C4-2B (cell line): ENCODE measurements at regions not wholly inside any gene's neighbourhood (a gene's known extent, or its start where the extent isn't known, plus 50 kb on each side); places are given as distances from the start of the nearest gene placed in this dataset.

ENCODE experiments used
- H3K27ac ChIP-seq: fragments of 450-650 bp; 2 replicates; pipeline ENCODE4 v1.5.1; 2017
- ZFX ChIP-seq: fragments of 450-650 bp; IDR thresholded peaks from 2 replicates; pipeline ENCODE4 v1.6.1; 2017
- TF ChIP-seq, protein P1 (sequence below): fragments of 450-650 bp; conservative IDR thresholded peaks from 2 replicates; pipeline ENCODE4 v1.5.1; 2017; ENCODE audit warnings: mild to moderate bottlenecking

DNA sequence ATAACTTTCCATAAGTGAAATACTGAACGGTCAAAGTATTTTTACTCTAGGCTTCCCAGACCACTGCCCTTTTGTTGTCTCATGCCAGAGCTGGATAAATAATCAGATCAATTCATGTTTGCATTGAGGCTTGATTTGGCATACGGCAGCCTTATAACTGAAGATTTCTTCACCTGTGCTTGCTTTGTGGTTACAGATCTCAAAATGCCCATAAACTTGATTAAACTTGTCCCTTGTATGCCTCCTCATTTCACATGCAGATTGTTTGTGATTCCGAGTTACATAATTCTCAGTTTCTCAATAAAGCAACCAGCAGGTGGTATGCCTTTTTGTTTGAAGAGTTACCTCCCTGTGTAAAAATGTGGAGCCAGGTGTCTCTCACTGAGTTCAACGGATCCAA lies 211.4 kb upstream of the LRIG1 start:
- TF ChIP-seq, protein P1, sequence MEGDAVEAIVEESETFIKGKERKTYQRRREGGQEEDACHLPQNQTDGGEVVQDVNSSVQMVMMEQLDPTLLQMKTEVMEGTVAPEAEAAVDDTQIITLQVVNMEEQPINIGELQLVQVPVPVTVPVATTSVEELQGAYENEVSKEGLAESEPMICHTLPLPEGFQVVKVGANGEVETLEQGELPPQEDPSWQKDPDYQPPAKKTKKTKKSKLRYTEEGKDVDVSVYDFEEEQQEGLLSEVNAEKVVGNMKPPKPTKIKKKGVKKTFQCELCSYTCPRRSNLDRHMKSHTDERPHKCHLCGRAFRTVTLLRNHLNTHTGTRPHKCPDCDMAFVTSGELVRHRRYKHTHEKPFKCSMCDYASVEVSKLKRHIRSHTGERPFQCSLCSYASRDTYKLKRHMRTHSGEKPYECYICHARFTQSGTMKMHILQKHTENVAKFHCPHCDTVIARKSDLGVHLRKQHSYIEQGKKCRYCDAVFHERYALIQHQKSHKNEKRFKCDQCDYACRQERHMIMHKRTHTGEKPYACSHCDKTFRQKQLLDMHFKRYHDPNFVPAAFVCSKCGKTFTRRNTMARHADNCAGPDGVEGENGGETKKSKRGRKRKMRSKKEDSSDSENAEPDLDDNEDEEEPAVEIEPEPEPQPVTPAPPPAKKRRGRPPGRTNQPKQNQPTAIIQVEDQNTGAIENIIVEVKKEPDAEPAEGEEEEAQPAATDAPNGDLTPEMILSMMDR = no peak
- no peak for TF ChIP-seq ZFX
- H3K27ac ChIP-seq = no peak overlapping the region

DNA sequence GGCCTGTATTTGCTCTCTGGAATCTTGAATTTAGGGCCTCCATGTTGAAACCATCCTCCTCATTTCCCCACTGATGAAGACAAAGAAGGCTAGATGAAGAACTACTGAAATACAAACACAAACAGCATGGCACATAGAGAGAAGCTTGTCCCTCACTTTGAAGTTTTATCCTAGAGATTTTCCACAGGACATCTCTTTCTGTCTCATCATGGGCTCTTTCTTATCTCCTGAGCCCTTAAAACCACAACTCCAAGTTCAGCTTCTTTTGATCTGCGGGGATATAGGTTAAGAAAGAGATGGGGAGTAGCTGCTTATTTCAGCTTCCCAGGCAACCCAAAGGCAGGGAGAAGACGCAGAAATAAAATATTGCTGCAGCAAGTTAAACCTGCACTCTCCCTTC lies 213.1 kb upstream of the LRIG1 start:
- TF ChIP-seq ZFX = no peak
- TF ChIP-seq, protein P1 = no peak
- no peak overlapping the region for H3K27ac ChIP-seq

DNA sequence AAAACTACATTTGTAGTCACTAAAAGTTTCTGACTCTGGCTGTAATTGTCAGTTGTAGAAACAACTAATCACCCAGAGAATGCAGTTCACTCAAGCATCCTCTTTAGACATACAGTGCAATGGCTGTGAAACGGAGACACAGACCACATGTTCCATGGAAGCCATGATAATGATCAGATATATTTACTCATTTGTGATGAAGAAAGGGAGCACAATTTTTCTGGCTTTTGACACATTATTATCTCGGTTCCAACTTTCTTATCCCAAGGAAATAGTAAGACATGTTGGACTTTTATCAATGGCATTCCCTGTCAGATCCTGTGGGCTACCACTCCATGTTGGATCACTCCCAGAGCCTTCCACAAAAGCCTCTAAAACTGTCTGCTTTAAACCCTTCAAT lies 215.0 kb upstream of the LRIG1 start:
- TF ChIP-seq ZFX = no peak
- TF ChIP-seq, protein P1 = no peak
- no peak overlapping the region for H3K27ac ChIP-seq

DNA sequence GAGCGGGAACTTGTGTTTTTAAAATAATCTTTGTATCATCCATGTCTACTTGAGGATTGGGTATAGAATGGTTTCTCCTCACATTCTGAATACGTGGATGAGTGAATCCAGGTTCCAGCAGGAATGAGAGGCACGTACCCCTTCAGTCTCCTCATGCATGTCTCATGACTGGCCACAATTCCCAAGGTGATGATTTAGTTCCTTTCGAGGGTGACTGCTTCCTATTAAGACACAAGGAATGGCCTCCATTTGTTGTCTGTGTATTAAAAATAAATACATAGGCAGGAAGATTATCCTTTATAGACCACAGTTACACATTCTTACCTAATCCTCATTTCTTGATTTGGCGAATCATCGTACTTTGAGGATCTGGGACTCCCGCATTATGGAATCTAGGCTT lies 217.0 kb upstream of the LRIG1 start:
- TF ChIP-seq, protein P1 = no peak
- TF ChIP-seq ZFX = no peak
- no peak overlapping the region for H3K27ac ChIP-seq

DNA sequence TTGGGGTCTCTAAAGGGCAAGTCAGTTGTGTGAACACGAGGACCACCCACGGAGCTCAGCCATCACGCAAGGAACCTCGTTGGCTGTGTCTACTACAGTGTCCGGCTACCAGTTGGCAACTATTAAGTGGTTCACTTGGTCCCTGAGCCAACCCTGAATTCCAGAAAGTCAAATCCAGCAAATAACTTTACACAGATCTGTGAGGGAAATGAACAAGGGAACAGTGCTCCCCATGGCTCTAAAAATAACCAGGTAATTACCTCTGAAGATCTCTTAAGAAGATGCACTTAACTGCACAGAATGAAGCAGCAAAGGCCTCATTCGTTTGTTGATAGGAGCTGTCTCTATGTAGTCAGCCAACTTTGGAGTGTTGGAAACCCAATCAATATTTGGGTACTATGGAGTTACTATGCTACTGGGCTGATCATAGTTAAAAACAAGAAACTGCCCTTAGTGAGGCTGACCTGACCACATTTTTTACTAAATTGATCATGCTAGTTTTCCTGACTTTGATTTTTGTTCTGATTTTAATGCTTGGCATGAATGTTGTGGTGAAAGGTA lies 219.1 kb upstream of the LRIG1 start:
- H3K27ac ChIP-seq = no peak overlapping the region
- no peak for TF ChIP-seq ZFX
- TF ChIP-seq, protein P1 = no peak

DNA sequence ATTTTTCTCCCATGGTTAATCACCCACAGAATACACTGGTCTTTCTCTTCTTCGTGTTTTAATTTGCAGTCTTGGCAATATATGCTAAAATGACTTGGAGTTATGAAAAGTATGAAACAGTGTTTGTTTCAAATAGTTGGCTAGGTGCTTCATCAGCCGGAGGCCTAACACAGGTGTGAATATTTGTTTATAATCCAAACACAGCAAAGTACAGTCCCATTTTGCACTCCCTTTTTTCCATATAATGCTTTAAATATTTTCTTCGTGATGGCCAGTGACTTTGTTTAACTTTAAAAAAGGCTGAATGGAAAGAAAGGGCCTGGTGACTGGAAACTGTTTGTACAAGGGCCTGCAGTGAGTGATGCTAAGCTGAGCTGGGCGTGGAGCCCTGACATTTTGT lies 219.7 kb upstream of the LRIG1 start:
- TF ChIP-seq, protein P1 = no peak
- no peak for TF ChIP-seq ZFX
- H3K27ac ChIP-seq = no peak overlapping the region

DNA sequence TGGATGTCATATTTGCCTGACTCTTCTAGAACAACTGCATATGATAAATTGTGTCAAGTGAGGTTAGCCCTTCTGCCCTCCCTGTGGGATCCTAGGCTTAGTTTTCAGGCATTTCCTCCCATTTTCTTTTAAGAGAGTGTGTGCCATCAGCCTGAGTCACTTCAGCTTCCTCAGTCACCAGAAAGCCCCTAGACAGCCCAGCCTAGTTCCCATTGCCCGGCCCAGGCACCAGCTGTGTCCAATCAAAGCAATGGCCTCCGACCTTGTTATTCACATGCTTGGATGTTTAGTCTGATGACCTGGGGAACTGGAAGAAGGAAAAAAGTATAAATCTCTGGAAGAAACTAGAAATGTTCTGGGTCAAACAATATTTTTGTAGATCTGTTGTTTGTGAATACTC lies 221.9 kb upstream of the LRIG1 start:
- no peak overlapping the region for H3K27ac ChIP-seq
- TF ChIP-seq, protein P1 = no peak
- TF ChIP-seq ZFX = no peak
